WTC11 (cell line): ENCODE measurements at regions not wholly inside any gene's neighbourhood (a gene's known extent, or its start where the extent isn't known, plus 50 kb on each side); places are given as distances from the start of the nearest gene placed in this dataset.
"Not testable (repeated sequence)": the region's sequence is repeated elsewhere in the genome, so short reads cannot be mapped to it uniquely, and the experiment has no call there.

Source experiments
- CBFB ChIP-seq: sonication (generic); formaldehyde crosslinking; IDR thresholded peaks from 2 replicates; pipeline ENCODE4 v1.8.1; 2022; ENCODE audit warnings: mild to moderate bottlenecking, low read depth, missing genetic modification reagents
- FOXJ3 ChIP-seq: sonication (generic); formaldehyde crosslinking; IDR thresholded peaks from 2 replicates; pipeline ENCODE4 v1.9.0; 2021; ENCODE audit warnings: missing genetic modification reagents, mild to moderate bottlenecking, borderline replicate concordance
- JUN ChIP-seq: sonication (generic); formaldehyde crosslinking; IDR thresholded peaks from 2 replicates; pipeline ENCODE4 v1.8.0; 2023; ENCODE audit warnings: mild to moderate bottlenecking, missing genetic modification reagents
- MXD4 ChIP-seq: fragments of 250-450 bp; sonication (Bioruptor Pico); IDR thresholded peaks from 2 replicates; pipeline ENCODE4 v1.8.0; 2021; ENCODE audit warnings: mild to moderate bottlenecking, moderate library complexity, borderline replicate concordance
- NFE2L1 ChIP-seq: sonication (generic); formaldehyde crosslinking; IDR thresholded peaks from 2 replicates; pipeline ENCODE4 v1.8.1; 2023; ENCODE audit warnings: missing genetic modification reagents
- TEAD4 ChIP-seq: sonication (generic); formaldehyde crosslinking; IDR thresholded peaks from 2 replicates; pipeline ENCODE4 v1.8.0; 2022; ENCODE audit warnings: mild to moderate bottlenecking, missing genetic modification reagents
- TP53 ChIP-seq: sonication (generic); formaldehyde crosslinking; IDR thresholded peaks from 2 replicates; pipeline ENCODE4 v1.8.1; 2023; ENCODE audit warnings: mild to moderate bottlenecking, missing genetic modification reagents
- ZNF317 ChIP-seq: sonication (generic); formaldehyde crosslinking; IDR thresholded peaks from 2 replicates; pipeline ENCODE4 v1.8.1; 2023; ENCODE audit warnings: low read depth, mild to moderate bottlenecking, moderate library complexity, missing genetic modification reagents, borderline replicate concordance
- TF ChIP-seq, protein P1 (sequence below): sonication (generic); formaldehyde crosslinking; IDR thresholded peaks from 2 replicates; pipeline ENCODE4 v1.8.1; 2023; ENCODE audit warnings: mild to moderate bottlenecking, missing genetic modification reagents, moderate library complexity
- TF ChIP-seq, protein P2 (sequence below): fragments of 200-600 bp; IDR thresholded peaks from 2 replicates; pipeline ENCODE4 v1.8.0; 2022; ENCODE audit warnings: antibody characterized with exemption

DNA sequence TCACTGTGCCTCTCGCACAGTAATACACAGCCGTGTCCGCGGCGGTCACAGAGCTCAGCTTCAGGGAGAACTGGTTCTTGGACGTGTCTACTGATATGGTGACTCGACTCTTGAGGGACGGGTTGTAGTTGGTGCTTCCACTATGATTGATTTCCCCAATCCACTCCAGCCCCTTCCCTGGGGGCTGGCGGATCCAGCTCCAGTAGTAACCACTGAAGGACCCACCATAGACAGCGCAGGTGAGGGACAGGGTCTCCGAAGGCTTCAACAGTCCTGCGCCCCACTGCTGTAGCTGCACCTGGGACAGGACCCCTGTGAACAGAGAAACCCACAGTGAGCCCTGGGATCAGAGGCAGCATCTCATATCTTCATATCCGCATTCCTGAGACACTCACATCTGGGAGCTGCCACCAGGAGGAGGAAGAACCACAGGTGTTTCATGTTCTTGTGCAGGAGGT, 847.3 kb downstream of the TMEM121 start:
- TF ChIP-seq, protein P1, sequence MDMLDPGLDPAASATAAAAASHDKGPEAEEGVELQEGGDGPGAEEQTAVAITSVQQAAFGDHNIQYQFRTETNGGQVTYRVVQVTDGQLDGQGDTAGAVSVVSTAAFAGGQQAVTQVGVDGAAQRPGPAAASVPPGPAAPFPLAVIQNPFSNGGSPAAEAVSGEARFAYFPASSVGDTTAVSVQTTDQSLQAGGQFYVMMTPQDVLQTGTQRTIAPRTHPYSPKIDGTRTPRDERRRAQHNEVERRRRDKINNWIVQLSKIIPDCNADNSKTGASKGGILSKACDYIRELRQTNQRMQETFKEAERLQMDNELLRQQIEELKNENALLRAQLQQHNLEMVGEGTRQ (CRISPR knock-in tag) = not testable (repeated sequence)
- TF ChIP-seq, protein P2, sequence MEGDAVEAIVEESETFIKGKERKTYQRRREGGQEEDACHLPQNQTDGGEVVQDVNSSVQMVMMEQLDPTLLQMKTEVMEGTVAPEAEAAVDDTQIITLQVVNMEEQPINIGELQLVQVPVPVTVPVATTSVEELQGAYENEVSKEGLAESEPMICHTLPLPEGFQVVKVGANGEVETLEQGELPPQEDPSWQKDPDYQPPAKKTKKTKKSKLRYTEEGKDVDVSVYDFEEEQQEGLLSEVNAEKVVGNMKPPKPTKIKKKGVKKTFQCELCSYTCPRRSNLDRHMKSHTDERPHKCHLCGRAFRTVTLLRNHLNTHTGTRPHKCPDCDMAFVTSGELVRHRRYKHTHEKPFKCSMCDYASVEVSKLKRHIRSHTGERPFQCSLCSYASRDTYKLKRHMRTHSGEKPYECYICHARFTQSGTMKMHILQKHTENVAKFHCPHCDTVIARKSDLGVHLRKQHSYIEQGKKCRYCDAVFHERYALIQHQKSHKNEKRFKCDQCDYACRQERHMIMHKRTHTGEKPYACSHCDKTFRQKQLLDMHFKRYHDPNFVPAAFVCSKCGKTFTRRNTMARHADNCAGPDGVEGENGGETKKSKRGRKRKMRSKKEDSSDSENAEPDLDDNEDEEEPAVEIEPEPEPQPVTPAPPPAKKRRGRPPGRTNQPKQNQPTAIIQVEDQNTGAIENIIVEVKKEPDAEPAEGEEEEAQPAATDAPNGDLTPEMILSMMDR = not testable (repeated sequence)
- TF ChIP-seq NFE2L1; MXD4 (CRISPR knock-in tag); CBFB (CRISPR knock-in tag); ZNF317 (CRISPR knock-in tag); TP53; FOXJ3; JUN (CRISPR knock-in tag); TEAD4 (CRISPR knock-in tag): not testable (repeated sequence)
